Parathyroid adenoma (tissue), 2 donors: ENCODE measurements at regions not wholly inside any gene's neighbourhood (a gene's known extent, or its start where the extent isn't known, plus 50 kb on each side); places are given as distances from the start of the nearest gene placed in this dataset.
"Not testable (repeated sequence)": the region's sequence is repeated elsewhere in the genome, so short reads cannot be mapped to it uniquely, and the experiment has no call there.

Source experiments
- H2AFZ ChIP-seq: fragments of 300-600 bp; sonication (generic); one replicate; pipeline ENCODE4 v1.7.0; 2017; ENCODE audit warnings: antibody characterized with exemption, mild to moderate bottlenecking
- H3K27ac ChIP-seq: fragments of 300-600 bp; sonication (generic); one replicate; pipeline ENCODE4 v1.7.0; 2017
- H3K27me3 ChIP-seq: fragments of 300-600 bp; sonication (generic); one replicate; pipeline ENCODE4 v1.7.0; 2017; ENCODE audit warnings: low read length; ENCODE audit not compliant: control insufficient read depth, insufficient read depth
- H3K36me3 ChIP-seq: fragments of 300-600 bp; sonication (generic); one replicate; pipeline ENCODE4 v1.7.0; 2017; ENCODE audit warnings: low read length; ENCODE audit not compliant: control insufficient read depth, insufficient read depth
- H3K4me1 ChIP-seq: fragments of 300-600 bp; sonication (generic); one replicate; pipeline ENCODE4 v1.7.0; 2017; ENCODE audit warnings: control low read depth
- H3K4me2 ChIP-seq: fragments of 300-600 bp; sonication (generic); one replicate; pipeline ENCODE4 v1.7.0; 2017; ENCODE audit warnings: low read length
- H3K4me3 ChIP-seq: fragments of 300-600 bp; sonication (generic); one replicate; pipeline ENCODE4 v1.7.0; 2017; ENCODE audit warnings: low read depth, low read length
- H3K79me2 ChIP-seq: fragments of 300-600 bp; sonication (generic); one replicate; pipeline ENCODE4 v1.7.0; 2017; ENCODE audit warnings: control low read depth
- H3K9ac ChIP-seq: fragments of 300-600 bp; sonication (generic); one replicate; pipeline ENCODE4 v1.7.0; 2017; ENCODE audit warnings: mild to moderate bottlenecking
- H3K9me3 ChIP-seq: fragments of 300-600 bp; sonication (generic); one replicate; pipeline ENCODE4 v1.7.0; 2017; ENCODE audit warnings: low read length; ENCODE audit not compliant: control insufficient read depth
- TF ChIP-seq, protein P1 (sequence below): fragments of 300-600 bp; sonication (generic); IDR thresholded peaks from one replicate; pipeline ENCODE4 v1.7.0; 2017; ENCODE audit warnings: antibody characterized with exemption, mild to moderate bottlenecking
- donor health status: primary hyperparathyroidism.

GRCh38 chr3:104360038-104360437 lies 1006.7 kb upstream of the ALCAM start:
- no peak overlapping the region for H3K27ac ChIP-seq
- H3K9me3 ChIP-seq = no peaks in the 10 kb centered on the region
- no peaks in the 10 kb centered on the region for H3K79me2 ChIP-seq
- H2AFZ ChIP-seq = no peak overlapping the region
- H3K4me3 ChIP-seq = no peak overlapping the region
- H3K4me2 ChIP-seq = no peak overlapping the region
- H3K36me3 ChIP-seq = peaks cover 4% of the 10 kb centered on the region
- no peak overlapping the region for H3K9ac ChIP-seq
- no peaks in the 10 kb centered on the region for H3K4me1 ChIP-seq
- TF ChIP-seq, protein P1, sequence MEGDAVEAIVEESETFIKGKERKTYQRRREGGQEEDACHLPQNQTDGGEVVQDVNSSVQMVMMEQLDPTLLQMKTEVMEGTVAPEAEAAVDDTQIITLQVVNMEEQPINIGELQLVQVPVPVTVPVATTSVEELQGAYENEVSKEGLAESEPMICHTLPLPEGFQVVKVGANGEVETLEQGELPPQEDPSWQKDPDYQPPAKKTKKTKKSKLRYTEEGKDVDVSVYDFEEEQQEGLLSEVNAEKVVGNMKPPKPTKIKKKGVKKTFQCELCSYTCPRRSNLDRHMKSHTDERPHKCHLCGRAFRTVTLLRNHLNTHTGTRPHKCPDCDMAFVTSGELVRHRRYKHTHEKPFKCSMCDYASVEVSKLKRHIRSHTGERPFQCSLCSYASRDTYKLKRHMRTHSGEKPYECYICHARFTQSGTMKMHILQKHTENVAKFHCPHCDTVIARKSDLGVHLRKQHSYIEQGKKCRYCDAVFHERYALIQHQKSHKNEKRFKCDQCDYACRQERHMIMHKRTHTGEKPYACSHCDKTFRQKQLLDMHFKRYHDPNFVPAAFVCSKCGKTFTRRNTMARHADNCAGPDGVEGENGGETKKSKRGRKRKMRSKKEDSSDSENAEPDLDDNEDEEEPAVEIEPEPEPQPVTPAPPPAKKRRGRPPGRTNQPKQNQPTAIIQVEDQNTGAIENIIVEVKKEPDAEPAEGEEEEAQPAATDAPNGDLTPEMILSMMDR = no peak
- H3K27me3 ChIP-seq = no peaks in the 10 kb centered on the region

DNA sequence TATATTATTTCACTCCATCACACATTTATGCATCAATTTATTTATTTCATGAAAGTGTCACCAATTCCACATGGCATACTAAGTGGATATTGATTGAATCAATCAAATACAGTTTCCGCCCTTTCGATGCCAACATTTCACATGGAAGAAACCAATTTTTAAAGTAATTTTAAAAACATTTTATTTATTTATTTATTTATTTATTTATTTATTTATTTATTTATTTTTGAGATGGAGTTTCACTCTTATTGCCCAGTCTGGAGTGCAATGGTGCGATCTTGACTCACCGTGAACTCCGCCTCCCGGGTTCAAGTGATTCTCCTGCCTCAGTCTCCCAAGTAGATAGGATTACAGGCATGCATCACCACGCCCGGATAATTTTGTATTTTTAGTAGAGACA lies 1005.0 kb upstream of the ALCAM start:
- not testable (repeated sequence) for H3K36me3 ChIP-seq, H3K9ac ChIP-seq, H2AFZ ChIP-seq, H3K4me3 ChIP-seq, H3K27me3 ChIP-seq, H3K9me3 ChIP-seq, H3K27ac ChIP-seq, H3K4me2 ChIP-seq, H3K79me2 ChIP-seq, H3K4me1 ChIP-seq

- H3K4me1 ChIP-seq = no peaks in the 10 kb centered on the region
- H3K9ac ChIP-seq = no peak overlapping the region
- no peak overlapping the region for H2AFZ ChIP-seq
- no peak overlapping the region for H3K27ac ChIP-seq
- H3K27me3 ChIP-seq = no peaks in the 10 kb centered on the region
- no peak overlapping the region for H3K4me3 ChIP-seq
- H3K79me2 ChIP-seq = no peaks in the 10 kb centered on the region
- H3K9me3 ChIP-seq = no peaks in the 10 kb centered on the region
- TF ChIP-seq, protein P1 = no peak
- peaks cover 4% of the 10 kb centered on the region for H3K36me3 ChIP-seq
- H3K4me2 ChIP-seq = no peak overlapping the region
Observed at GRCh38 chr3:104362319-104362718, 1004.4 kb upstream of the ALCAM start.

DNA sequence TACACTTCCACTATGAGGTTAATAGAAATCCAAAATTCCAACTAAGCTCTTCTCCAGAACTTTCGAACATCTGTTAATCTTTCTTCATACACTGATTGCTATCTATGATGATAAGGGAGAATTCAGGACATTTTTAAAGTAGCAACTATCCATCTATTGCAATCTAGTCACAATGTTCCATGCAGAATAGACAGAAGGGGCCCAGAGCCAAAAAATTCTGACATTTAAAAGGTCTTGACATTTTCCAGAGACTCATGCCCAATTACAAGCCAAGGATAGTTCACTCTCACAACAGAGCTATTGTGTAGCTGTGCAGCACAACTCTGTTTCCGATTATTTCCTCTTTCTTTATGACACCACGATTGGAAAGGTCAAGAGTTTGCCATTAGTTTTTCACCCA lies 999.7 kb upstream of the ALCAM start:
- Histone ChIP-seq H3K9ac (no peak overlapping the region), H3K36me3 (no peaks in the 10 kb centered on the region), H2AFZ (no peak overlapping the region), H3K79me2 (no peaks in the 10 kb centered on the region), H3K4me2 (no peak overlapping the region), H3K4me3 (no peak overlapping the region), H3K27ac (no peak overlapping the region), H3K9me3 (no peaks in the 10 kb centered on the region), H3K4me1 (no peaks in the 10 kb centered on the region), H3K27me3 (no peaks in the 10 kb centered on the region)
- TF ChIP-seq, protein P1 = no peak

- Histone ChIP-seq H3K27me3 (no peaks in the 10 kb centered on the region), H3K9ac (no peak overlapping the region), H3K9me3 (no peaks in the 10 kb centered on the region), H3K27ac (no peak overlapping the region), H3K79me2 (no peaks in the 10 kb centered on the region), H3K4me2 (no peak overlapping the region), H3K4me3 (no peak overlapping the region), H3K36me3 (no peaks in the 10 kb centered on the region), H2AFZ (no peak overlapping the region), H3K4me1 (no peaks in the 10 kb centered on the region)
- TF ChIP-seq, protein P1 = no peak
Observed at GRCh38 chr3:104368760-104369159, 997.9 kb upstream of the ALCAM start.
